Naive thymus-derived CD8-positive, alpha-beta T cell (primary cell): ENCODE measurements at regions not wholly inside any gene's neighbourhood (a gene's known extent, or its start where the extent isn't known, plus 50 kb on each side); places are given as distances from the start of the nearest gene placed in this dataset.

Experiments
- ATAC-seq, 2 donors: fragments of 150-1000 bp; cut with Tn5 transposase in 1 of 2; sonication (Bioruptor Pico), chemical (Tn5 transposase) in 1 of 2; 1 replicate in 1 of 2; 2 replicates in 1 of 2; pipeline ENCODE4 v1.10.0; 2021; ENCODE audit warnings: mild to moderate bottlenecking in 2 of 2, moderate library complexity in 2 of 2
- POLR2A ChIA-PET: fragments of 350-600 bp; sonication (Branson Sonifier 250); formaldehyde crosslinking; loops from one replicate; lab custom pipeline; 2021; ENCODE audit warnings: antibody characterized with exemption; lab: Charles Lee
- DNase-seq, 10 donors: peaks; one replicate each; pipeline versions ENCODE4 v3.0.0 to v3.0.0-alpha.2; 2020 to 2022
- H3K27ac Mint-ChIP-seq, 10 donors: one replicate each; pipeline ENCODE4 v1.8.0; 2020 to 2022; ENCODE audit warnings: mild to moderate bottlenecking in 10 of 10, mixed read lengths in 10 of 10, moderate library complexity in 4 of 10, inconsistent platforms in 1 of 10
- H3K27me3 Mint-ChIP-seq, 5 donors: one replicate each; pipeline ENCODE4 v1.8.0; 2021 to 2022; ENCODE audit warnings: mixed read lengths in 5 of 5
- H3K36me3 Mint-ChIP-seq, 3 donors: one replicate each; pipeline ENCODE4 v1.8.0; 2020 to 2022; ENCODE audit warnings: mixed read lengths in 3 of 3, mild to moderate bottlenecking in 2 of 3, inconsistent platforms in 1 of 3
- H3K4me1 Mint-ChIP-seq, 4 donors: one replicate each; pipeline ENCODE4 v1.8.0; 2021 to 2022; ENCODE audit warnings: mixed read lengths in 4 of 4
- H3K4me3 Mint-ChIP-seq, 10 donors: one replicate each; pipeline ENCODE4 v1.8.0; 2020 to 2022; ENCODE audit warnings: mild to moderate bottlenecking in 10 of 10, mixed read lengths in 10 of 10, moderate library complexity in 6 of 10, inconsistent platforms in 1 of 10
- H3K9me3 Mint-ChIP-seq, 9 donors: one replicate each; pipeline ENCODE4 v1.8.0; 2020 to 2022; ENCODE audit warnings: mixed read lengths in 9 of 9, mild to moderate bottlenecking in 3 of 9, inconsistent platforms in 1 of 9, moderate library complexity in 1 of 9

GRCh38 chr7:70920876-70921275 lies 211.1 kb upstream of the GALNT17 start:
- Mint-ChIP-seq H3K9me3 (peaks cover 0 to 8% (median 4%) of the 10 kb centered on the region in 9 donors), H3K27me3 (peaks cover 0 to 3% (median 1%) of the 10 kb centered on the region in 5 donors), H3K4me3 (no peak overlapping the region), H3K27ac (no peak overlapping the region), H3K4me1 (no peaks in the 10 kb centered on the region), H3K36me3 (no peaks in the 10 kb centered on the region)
- DNase-seq: no peak
- ATAC-seq: no peak
- POLR2A ChIA-PET: no interaction called here

- Mint-ChIP-seq H3K36me3 (peaks cover 0 to 4% (median 0%) of the 10 kb centered on the region in 3 donors), H3K27ac (no peak overlapping the region), H3K27me3 (peaks cover 0 to 4% (median 0%) of the 10 kb centered on the region in 5 donors), H3K4me3 (no peak overlapping the region), H3K4me1 (no peaks in the 10 kb centered on the region), H3K9me3 (peaks cover 0 to 13% (median 8%) of the 10 kb centered on the region in 9 donors)
- ATAC-seq (no peak), DNase-seq (no peak)
- POLR2A ChIA-PET: no interaction called here
Observed at GRCh38 chr7:70923181-70923845, 208.6 kb upstream of the GALNT17 start.

- Mint-ChIP-seq H3K9me3 (peaks cover 5 to 20% (median 11%) of the 10 kb centered on the region in 9 donors), H3K27ac (no peak overlapping the region), H3K36me3 (peaks cover 0 to 8% (median 0%) of the 10 kb centered on the region in 3 donors), H3K27me3 (peaks cover 0 to 4% (median 0%) of the 10 kb centered on the region in 5 donors), H3K4me3 (no peak overlapping the region), H3K4me1 (no peaks in the 10 kb centered on the region)
- ATAC-seq (no peak), DNase-seq (no peak)
- POLR2A ChIA-PET: no interaction called here
Observed at GRCh38 chr7:70925411-70926115, 206.4 kb upstream of the GALNT17 start.

- Mint-ChIP-seq H3K27ac (no peak overlapping the region), H3K27me3 (peaks cover 0 to 4% (median 0%) of the 10 kb centered on the region in 5 donors)
Observed at GRCh38 chr7:70926666-70927065, 205.3 kb upstream of the GALNT17 start.

GRCh38 chr7:70935311-70935710 lies 196.6 kb upstream of the GALNT17 start:
- H3K27me3 Mint-ChIP-seq: peaks cover 0 to 6% (median 0%) of the 10 kb centered on the region in 5 donors
- peaks cover 0 to 20% (median 8%) of the 10 kb centered on the region in 9 donors for H3K9me3 Mint-ChIP-seq
- ATAC-seq (no peak), DNase-seq (no peak)
- no peak overlapping the region for H3K27ac Mint-ChIP-seq
- peaks cover 0 to 13% (median 0%) of the 10 kb centered on the region in 3 donors for H3K36me3 Mint-ChIP-seq
- POLR2A ChIA-PET: no interaction called here
- no peaks in the 10 kb centered on the region for H3K4me1 Mint-ChIP-seq
- H3K4me3 Mint-ChIP-seq: no peak overlapping the region

More at GRCh38 chr7:70926666-70927065, 205.3 kb upstream of the GALNT17 start:
- Mint-ChIP-seq H3K36me3 (peaks cover 0 to 8% (median 0%) of the 10 kb centered on the region in 3 donors), H3K4me1 (no peaks in the 10 kb centered on the region), H3K4me3 (no peak overlapping the region), H3K9me3 (peaks cover 5 to 20% (median 11%) of the 10 kb centered on the region in 9 donors)
- DNase-seq: no peak
- POLR2A ChIA-PET: no interaction called here
- ATAC-seq: no peak

- peaks cover 0 to 13% (median 0%) of the 10 kb centered on the region in 3 donors for H3K36me3 Mint-ChIP-seq
- H3K9me3 Mint-ChIP-seq: peaks cover 0 to 20% (median 8%) of the 10 kb centered on the region in 9 donors
- DNase-seq (no peak), ATAC-seq (no peak)
- no peaks in the 10 kb centered on the region for H3K4me1 Mint-ChIP-seq
- POLR2A ChIA-PET: no interaction called here
- H3K27me3 Mint-ChIP-seq: peaks cover 0 to 6% (median 0%) of the 10 kb centered on the region in 5 donors
- H3K27ac Mint-ChIP-seq: no peak overlapping the region
- no peak overlapping the region for H3K4me3 Mint-ChIP-seq
Observed at GRCh38 chr7:70935854-70936253, 196.1 kb upstream of the GALNT17 start.

- ATAC-seq: no peak
- peaks cover 0 to 6% (median 0%) of the 10 kb centered on the region in 5 donors for H3K27me3 Mint-ChIP-seq
- no peak overlapping the region for H3K4me3 Mint-ChIP-seq
- H3K9me3 Mint-ChIP-seq: peaks cover 0 to 20% (median 8%) of the 10 kb centered on the region in 9 donors
- H3K27ac Mint-ChIP-seq: no peak overlapping the region
- no peak for DNase-seq
- POLR2A ChIA-PET: interaction anchor here (0.5 kb wide), 1 partner anchor 206 kb away, joined by 5 read pairs; no protein-coding TSS in a partner anchor
- no peaks in the 10 kb centered on the region for H3K4me1 Mint-ChIP-seq
- peaks cover 0 to 13% (median 0%) of the 10 kb centered on the region in 3 donors for H3K36me3 Mint-ChIP-seq
Observed at GRCh38 chr7:70937424-70937823, 194.5 kb upstream of the GALNT17 start.

GRCh38 chr7:70940597-70940996 lies 191.3 kb upstream of the GALNT17 start:
- Mint-ChIP-seq H3K27ac (no peak overlapping the region), H3K27me3 (peaks cover 0 to 6% (median 0%) of the 10 kb centered on the region in 5 donors), H3K36me3 (peaks cover 0 to 13% (median 2%) of the 10 kb centered on the region in 3 donors), H3K4me3 (no peak overlapping the region), H3K4me1 (no peaks in the 10 kb centered on the region), H3K9me3 (peaks cover 2 to 46% (median 11%) of the 10 kb centered on the region in 9 donors)
- ATAC-seq: no peak
- POLR2A ChIA-PET: no interaction called here
- no peak for DNase-seq

GRCh38 chr7:70942791-70943190 lies 189.2 kb upstream of the GALNT17 start:
- no peak overlapping the region for H3K27ac Mint-ChIP-seq
- peaks cover 2 to 43% (median 9%) of the 10 kb centered on the region in 9 donors for H3K9me3 Mint-ChIP-seq
- no peak for ATAC-seq
- H3K36me3 Mint-ChIP-seq: peaks cover 0 to 2% (median 0%) of the 10 kb centered on the region in 3 donors
- DNase-seq: no peak
- POLR2A ChIA-PET: no interaction called here
- H3K4me1 Mint-ChIP-seq: no peaks in the 10 kb centered on the region
- H3K27me3 Mint-ChIP-seq: peaks cover 0 to 2% (median 0%) of the 10 kb centered on the region in 5 donors
- no peak overlapping the region for H3K4me3 Mint-ChIP-seq

GRCh38 chr7:70944516-70944915 lies 187.4 kb upstream of the GALNT17 start:
- H3K4me3 Mint-ChIP-seq: no peak overlapping the region
- H3K9me3 Mint-ChIP-seq: peaks cover 2 to 43% (median 13%) of the 10 kb centered on the region in 9 donors
- peaks cover 0 to 2% (median 0%) of the 10 kb centered on the region in 5 donors for H3K27me3 Mint-ChIP-seq
- H3K4me1 Mint-ChIP-seq: no peaks in the 10 kb centered on the region
- H3K36me3 Mint-ChIP-seq: peaks cover 0 to 2% (median 0%) of the 10 kb centered on the region in 3 donors
- DNase-seq: no peak
- no peak overlapping the region for H3K27ac Mint-ChIP-seq
- POLR2A ChIA-PET: no interaction called here
- ATAC-seq: no peak

- Mint-ChIP-seq H3K36me3 (peaks cover 0 to 2% (median 0%) of the 10 kb centered on the region in 3 donors), H3K27ac (no peak overlapping the region), H3K4me1 (no peaks in the 10 kb centered on the region), H3K4me3 (no peak overlapping the region), H3K9me3 (peaks cover 4 to 43% (median 16%) of the 10 kb centered on the region in 9 donors), H3K27me3 (peaks cover 0 to 2% (median 0%) of the 10 kb centered on the region in 5 donors)
- DNase-seq: no peak
- no peak for ATAC-seq
- POLR2A ChIA-PET: no interaction called here
Observed at GRCh38 chr7:70947181-70947580, 184.8 kb upstream of the GALNT17 start.

GRCh38 chr7:70949862-70950261 lies 182.1 kb upstream of the GALNT17 start:
- DNase-seq: no peak
- H3K27me3 Mint-ChIP-seq: no peaks in the 10 kb centered on the region
- H3K4me1 Mint-ChIP-seq: no peaks in the 10 kb centered on the region
- POLR2A ChIA-PET: no interaction called here
- ATAC-seq: no peak
- peaks cover 3 to 41% (median 13%) of the 10 kb centered on the region in 9 donors for H3K9me3 Mint-ChIP-seq
- H3K4me3 Mint-ChIP-seq: no peak overlapping the region
- H3K36me3 Mint-ChIP-seq: no peaks in the 10 kb centered on the region
- no peak overlapping the region for H3K27ac Mint-ChIP-seq
